ENCODE measurements at regions not wholly inside any gene's neighbourhood (a gene's known extent, or its start where the extent isn't known, plus 50 kb on each side); places are given as distances from the start of the nearest gene placed in this dataset.
A peak's percentile ranks its signal among the peaks of the same experiment; 100 is the strongest.

DNA sequence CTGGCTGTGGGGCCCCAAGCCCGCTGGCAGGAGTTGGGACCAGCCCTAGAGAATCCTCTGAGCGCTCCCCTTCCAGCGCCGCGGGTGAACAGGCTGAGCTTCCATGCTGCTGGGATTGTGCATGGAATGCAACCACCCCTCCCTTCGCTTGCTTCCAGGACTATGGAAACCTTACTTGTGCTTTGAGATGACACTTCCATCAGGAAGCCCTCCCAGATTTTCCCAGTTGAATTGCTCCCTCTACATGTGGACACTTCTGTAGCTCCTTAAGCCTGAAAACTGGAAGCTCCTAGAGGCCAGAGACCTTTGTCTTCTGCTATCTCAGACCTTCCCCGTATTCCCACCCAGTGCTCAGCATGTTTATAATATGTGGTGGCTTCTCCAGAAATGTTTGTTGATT lies 213.2 kb upstream of the RPL38 start:
- Histone ChIP-seq H3K36me3 (no peaks in the 10 kb centered on the region), H3K4me3 (no peak overlapping the region), H3K27me3 (peaks cover 6% of the 10 kb centered on the region), H3K4me1 (no peaks in the 10 kb centered on the region), H3K9me3 (no peaks in the 10 kb centered on the region), H3K27ac (no peak overlapping the region)
- in situ Hi-C loops (cut with MboI; ENCODE audit: low pct_ligation_motif_present in 1 of 4, low pct_unique_long_range_greater_than_20kb in 1 of 4, low sequenced_read_pairs in 3 of 4), result loop anchor here in 1 of 4 donors (25.0 kb wide), 1 partner anchor 553 kb away; no protein-coding TSS in a partner anchor
- DNase-seq, result no peak
- 82% methylated on average over 3 of the region's 7 CpGs; no CpG with 5 or more reads in 1 of the 2 donors for WGBS, 2 donors (ENCODE audit: low coverage in 1 of 2)
- TF ChIP-seq POLR2A (IDR thresholded peaks at IDR 0.05) (no peak), POLR2AphosphoS5 (IDR thresholded peaks at IDR 0.05) (no peak), EP300 (IDR thresholded peaks at IDR 0.05; ENCODE audit: low read depth) (no peak)
- TF ChIP-seq, protein P1, sequence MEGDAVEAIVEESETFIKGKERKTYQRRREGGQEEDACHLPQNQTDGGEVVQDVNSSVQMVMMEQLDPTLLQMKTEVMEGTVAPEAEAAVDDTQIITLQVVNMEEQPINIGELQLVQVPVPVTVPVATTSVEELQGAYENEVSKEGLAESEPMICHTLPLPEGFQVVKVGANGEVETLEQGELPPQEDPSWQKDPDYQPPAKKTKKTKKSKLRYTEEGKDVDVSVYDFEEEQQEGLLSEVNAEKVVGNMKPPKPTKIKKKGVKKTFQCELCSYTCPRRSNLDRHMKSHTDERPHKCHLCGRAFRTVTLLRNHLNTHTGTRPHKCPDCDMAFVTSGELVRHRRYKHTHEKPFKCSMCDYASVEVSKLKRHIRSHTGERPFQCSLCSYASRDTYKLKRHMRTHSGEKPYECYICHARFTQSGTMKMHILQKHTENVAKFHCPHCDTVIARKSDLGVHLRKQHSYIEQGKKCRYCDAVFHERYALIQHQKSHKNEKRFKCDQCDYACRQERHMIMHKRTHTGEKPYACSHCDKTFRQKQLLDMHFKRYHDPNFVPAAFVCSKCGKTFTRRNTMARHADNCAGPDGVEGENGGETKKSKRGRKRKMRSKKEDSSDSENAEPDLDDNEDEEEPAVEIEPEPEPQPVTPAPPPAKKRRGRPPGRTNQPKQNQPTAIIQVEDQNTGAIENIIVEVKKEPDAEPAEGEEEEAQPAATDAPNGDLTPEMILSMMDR (IDR thresholded peaks at IDR 0.05), result no peak
- intact Hi-C loops (cut with DNase I; ENCODE audit: low total_unique reads), result no loop called here

- Histone ChIP-seq H3K27ac (no peak overlapping the region), H3K4me3 (no peak overlapping the region), H3K36me3 (no peaks in the 10 kb centered on the region), H3K27me3 (peaks cover 12% of the 10 kb centered on the region), H3K4me1 (no peaks in the 10 kb centered on the region), H3K9me3 (no peaks in the 10 kb centered on the region)
- peak; percentile 27 for DNase-seq
- 40 to 60% methylated on average over 2 to 5 of the region's 5 CpGs for WGBS, 2 donors (ENCODE audit: low coverage in 1 of 2)
- intact Hi-C loops (cut with DNase I; ENCODE audit: low total_unique reads) (no loop called here), in situ Hi-C loops (cut with MboI; ENCODE audit: low pct_ligation_motif_present in 1 of 4, low pct_unique_long_range_greater_than_20kb in 1 of 4, low sequenced_read_pairs in 3 of 4) (loop anchor here in 1 of 4 donors (25.0 kb wide), 1 partner anchor 554 kb away; no protein-coding TSS in a partner anchor)
- TF ChIP-seq EP300 (IDR thresholded peaks at IDR 0.05; ENCODE audit: low read depth), result no peak
- TF ChIP-seq, protein P1 (IDR thresholded peaks at IDR 0.05), result no peak
- no peak for TF ChIP-seq POLR2AphosphoS5 (IDR thresholded peaks at IDR 0.05)
- TF ChIP-seq POLR2A (IDR thresholded peaks at IDR 0.05), result no peak
Measured at GRCh38 chr17:73991260-73991659, 212.2 kb upstream of the RPL38 start.

DNA sequence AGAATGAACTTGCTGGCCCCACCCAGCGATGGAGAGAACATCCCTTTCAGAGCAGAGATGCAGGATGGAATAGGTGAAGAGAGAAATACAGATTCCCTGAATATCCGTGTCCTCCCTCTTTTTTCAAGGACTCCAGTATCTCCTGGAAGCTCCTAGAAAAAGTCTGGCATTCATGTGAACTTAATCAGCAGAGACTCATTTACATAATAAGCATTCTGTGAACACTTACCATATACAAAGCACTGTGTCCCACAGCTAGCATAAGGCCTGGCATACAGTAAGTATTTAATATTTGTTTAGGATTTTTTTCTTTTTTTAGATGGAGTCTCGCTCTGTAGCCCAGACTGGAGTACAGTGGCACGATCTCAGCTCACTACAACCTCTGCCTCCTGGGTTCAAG lies 208.5 kb upstream of the RPL38 start:
- no peaks in the 10 kb centered on the region for H3K36me3 ChIP-seq
- no peaks in the 10 kb centered on the region for H3K9me3 ChIP-seq
- in situ Hi-C loops (cut with MboI; ENCODE audit: low pct_ligation_motif_present in 1 of 4, low pct_unique_long_range_greater_than_20kb in 1 of 4, low sequenced_read_pairs in 3 of 4), result loop anchor here in 1 of 4 donors (25.0 kb wide), 1 partner anchor 558 kb away; no protein-coding TSS in a partner anchor
- WGBS, 2 donors (ENCODE audit: low coverage in 1 of 2), result 77 to 97% methylated on average over 3 to 4 of the region's 4 CpGs
- no peak for TF ChIP-seq EP300 (IDR thresholded peaks at IDR 0.05; ENCODE audit: low read depth)
- TF ChIP-seq POLR2AphosphoS5 (IDR thresholded peaks at IDR 0.05), result no peak
- TF ChIP-seq, protein P1 (IDR thresholded peaks at IDR 0.05), result no peak
- TF ChIP-seq POLR2A (IDR thresholded peaks at IDR 0.05), result no peak
- H3K4me3 ChIP-seq, result no peak overlapping the region
- DNase-seq, result no peak
- peaks cover 0 to 10% (median 4%) of the 10 kb centered on the region in 4 donors for H3K4me1 ChIP-seq
- no peak overlapping the region for H3K27ac ChIP-seq
- intact Hi-C loops (cut with DNase I; ENCODE audit: low total_unique reads), result no loop called here
- H3K27me3 ChIP-seq, result peaks cover 12% of the 10 kb centered on the region

DNA sequence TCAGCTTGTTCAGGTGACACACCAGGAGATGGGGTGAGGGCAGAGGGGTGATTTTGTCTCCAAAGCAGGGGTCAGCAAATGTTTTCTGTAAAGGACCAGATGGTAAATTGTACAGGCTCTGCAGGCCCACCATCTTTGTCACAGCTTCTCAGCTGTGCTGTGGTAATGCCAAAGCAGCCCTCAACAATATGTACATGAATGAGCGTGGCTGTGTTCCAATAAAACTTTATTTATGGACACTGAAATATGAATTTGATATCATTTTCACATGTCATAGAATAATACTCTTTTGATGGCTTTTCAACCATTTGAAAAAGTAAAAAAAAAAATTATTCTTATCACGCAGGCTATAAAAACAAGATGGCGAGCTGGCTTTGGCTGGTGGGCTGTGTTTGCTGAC lies 206.4 kb upstream of the RPL38 start:
- Histone ChIP-seq H3K36me3 (no peaks in the 10 kb centered on the region), H3K27me3 (peaks cover 16% of the 10 kb centered on the region), H3K27ac (no peak overlapping the region), H3K9me3 (no peaks in the 10 kb centered on the region), H3K4me1 (peaks cover 0 to 10% (median 4%) of the 10 kb centered on the region in 4 donors), H3K4me3 (no peak overlapping the region)
- intact Hi-C loops (cut with DNase I; ENCODE audit: low total_unique reads) (no loop called here), in situ Hi-C loops (cut with MboI; ENCODE audit: low pct_ligation_motif_present in 1 of 4, low pct_unique_long_range_greater_than_20kb in 1 of 4, low sequenced_read_pairs in 3 of 4) (loop anchor here in 1 of 4 donors (25.0 kb wide), 1 partner anchor 560 kb away; no protein-coding TSS in a partner anchor)
- TF ChIP-seq POLR2AphosphoS5 (IDR thresholded peaks at IDR 0.05) (no peak), POLR2A (IDR thresholded peaks at IDR 0.05) (no peak), EP300 (IDR thresholded peaks at IDR 0.05; ENCODE audit: low read depth) (no peak)
- TF ChIP-seq, protein P1 (IDR thresholded peaks at IDR 0.05), result no peak
- no peak for DNase-seq
- WGBS, 2 donors (ENCODE audit: low coverage in 1 of 2), result 89 to 93% methylated on average over 3 of the region's 3 CpGs

Measured in transverse colon (tissue), 4 donors.